Kasumi-1 (cell line): ENCODE measurements at regions not wholly inside any gene's neighbourhood (a gene's known extent, or its start where the extent isn't known, plus 50 kb on each side); places are given as distances from the start of the nearest gene placed in this dataset.
"Not testable (repeated sequence)": the region's sequence is repeated elsewhere in the genome, so short reads cannot be mapped to it uniquely, and the experiment has no call there.

Experiments used
- DNase-seq, 2 experiments: peaks; one replicate each; lab custom pipeline; 2025; lab: John Stamatoyannopoulos, UW

- DNase-seq: no peak
These were observed 349.8 kb downstream of the IPO8 start for GRCh38 chr12:30345744-30346471.

DNA sequence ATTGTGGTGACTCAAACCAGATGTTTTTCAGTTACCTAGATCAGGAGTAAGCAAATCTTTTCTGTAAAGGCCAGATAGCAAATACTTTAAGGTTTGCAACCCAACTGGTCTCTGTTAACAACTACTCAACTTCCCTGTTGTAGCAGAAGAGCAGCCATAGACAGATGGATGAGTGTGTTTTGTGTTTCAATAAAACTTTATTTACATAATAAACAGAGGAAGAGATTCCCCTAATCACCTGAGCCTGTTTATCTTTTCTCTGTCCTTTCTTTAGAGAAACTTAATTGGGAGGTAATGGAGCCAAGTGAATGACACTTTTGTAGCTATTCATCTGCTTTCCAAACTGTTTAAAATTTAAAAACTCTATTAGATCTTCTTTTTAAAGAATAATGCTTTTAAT is 365.1 kb downstream of the IPO8 start:
- DNase-seq: no peak

- no peak for DNase-seq
These were observed 366.4 kb downstream of the IPO8 start for GRCh38 chr12:30329281-30329680.

DNA sequence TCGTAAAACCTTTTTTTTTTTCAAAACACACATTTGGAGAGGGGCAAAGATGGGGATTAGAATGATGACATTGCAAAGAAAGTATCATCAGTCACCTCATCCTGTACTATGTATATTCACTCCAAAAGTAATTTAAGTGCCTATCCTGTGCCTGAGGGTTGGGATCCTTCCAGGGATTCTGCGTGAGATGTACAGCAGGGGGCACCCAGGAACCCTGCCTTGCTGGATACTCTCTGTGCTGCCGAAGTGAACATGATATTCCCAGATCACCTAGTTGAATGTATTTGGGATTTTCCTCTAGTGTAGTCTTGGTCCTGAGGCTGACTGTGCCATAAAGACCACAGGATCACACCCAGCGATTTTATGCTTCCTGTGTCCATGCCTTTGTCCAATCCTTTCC is 372.7 kb downstream of the IPO8 start:
- DNase-seq: no peak

DNA sequence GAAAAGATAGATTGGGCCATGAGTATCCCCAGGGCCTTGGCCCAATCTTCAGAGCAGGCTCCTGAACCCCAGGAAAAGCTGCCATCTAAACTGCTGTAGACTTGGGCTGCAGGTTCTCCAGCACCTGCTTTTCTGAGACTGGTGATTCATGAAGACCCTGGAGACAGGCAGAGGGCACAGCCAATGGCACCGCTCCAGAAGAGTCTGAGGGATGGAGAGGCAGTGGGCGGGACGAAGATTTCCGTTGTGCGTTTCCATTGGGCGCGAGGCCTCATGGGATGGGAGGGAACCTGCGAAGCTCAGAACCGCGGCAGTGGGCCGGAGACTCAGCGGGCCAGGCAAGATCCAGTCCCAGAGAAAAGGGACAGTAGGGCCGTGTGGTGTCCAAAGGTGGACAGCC is 375.1 kb downstream of the IPO8 start:
- DNase-seq: no peak

GRCh38 chr12:30314506-30315100 is 381.1 kb downstream of the IPO8 start:
- DNase-seq: no peak

DNA sequence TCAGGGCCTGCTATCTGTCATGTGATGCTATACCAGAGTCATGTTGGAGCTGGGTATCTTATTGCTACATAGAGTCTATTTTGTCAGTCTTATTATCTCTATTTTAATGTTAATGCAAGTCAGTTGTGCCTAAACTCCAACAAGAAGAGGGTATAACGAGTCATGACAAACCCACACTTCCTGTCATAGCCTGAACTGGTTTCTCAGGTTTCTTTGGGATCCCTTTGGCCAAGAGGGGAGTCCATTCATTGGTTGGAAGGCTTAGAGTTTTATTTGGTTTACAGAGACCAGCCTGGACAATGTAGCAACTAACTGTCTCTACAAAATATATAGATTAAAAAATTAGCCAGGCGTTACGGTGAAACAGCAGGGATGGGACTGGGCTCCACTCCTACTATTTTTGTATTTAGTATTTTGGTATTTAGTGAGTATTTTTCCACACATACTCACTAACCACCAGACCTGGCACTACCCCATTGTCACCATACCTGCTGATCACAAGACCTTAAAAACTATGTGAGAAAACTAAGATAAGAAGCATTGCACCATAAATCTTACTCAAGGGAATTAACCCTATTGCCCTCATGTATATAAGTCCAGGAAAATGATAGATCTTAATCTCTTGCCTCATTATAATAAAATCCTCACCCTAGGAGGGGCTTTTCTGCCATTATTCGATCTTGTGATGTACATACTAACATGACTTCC is 387.5 kb downstream of the IPO8 start:
- no peak for DNase-seq

DNA sequence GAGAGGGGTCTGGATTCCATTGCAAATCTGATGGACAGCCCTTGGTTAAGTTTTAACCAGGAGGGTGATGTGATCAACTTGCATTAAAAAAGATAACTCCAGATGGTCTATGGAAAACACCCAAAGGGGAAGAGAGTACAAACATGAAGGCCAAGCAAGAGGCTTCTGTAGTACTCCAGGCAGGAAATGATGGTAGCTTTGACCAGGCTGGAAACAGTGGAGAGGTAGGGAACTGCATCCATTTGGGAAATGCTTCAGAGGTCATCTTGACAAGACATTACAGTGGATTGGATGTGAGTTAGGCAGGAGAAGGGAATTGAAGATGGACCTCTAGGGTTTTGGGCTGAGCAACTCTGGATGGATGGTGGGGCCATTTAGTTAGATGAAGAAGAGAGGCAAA is 391.1 kb downstream of the IPO8 start:
- no peak for DNase-seq

DNA sequence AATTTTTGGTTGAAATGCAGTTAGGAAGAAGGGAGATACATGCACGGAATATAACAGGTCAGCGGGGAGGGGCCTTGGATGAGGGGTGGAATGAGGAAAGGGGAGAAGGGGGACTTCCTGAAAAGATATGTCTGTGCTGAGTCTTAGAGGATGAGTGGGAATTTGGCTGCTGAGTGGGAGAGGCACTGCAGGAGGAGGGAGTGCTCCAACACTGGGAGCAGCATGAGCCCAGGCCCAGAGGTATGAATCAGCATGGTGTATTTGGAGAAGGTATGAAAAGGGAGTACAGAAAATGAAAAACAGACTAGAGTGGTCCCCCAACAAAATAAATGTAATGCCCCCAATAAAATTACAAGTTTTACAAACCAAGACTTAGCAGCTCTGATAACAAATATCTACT is 394.4 kb downstream of the IPO8 start:
- DNase-seq: no peak

DNA sequence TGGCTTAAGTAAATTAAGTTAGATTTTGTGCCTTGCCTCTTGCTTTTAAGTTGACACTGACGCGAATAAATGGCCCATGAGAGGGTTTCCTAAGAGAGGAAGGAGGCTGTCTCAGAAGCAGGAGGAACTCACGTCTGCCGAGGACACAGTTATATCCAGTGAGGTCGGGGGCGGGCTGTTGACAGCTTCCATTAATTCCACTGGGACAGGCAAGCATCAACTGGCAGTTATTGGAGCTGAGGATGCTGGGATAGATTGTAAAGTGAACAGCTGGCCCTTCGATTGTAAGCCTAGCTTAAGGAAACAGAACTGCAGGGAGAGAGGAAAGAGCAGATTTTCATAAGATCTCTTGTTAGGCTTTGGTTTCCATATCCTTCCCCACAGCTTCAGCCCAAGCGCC is 399.2 kb downstream of the IPO8 start:
- DNase-seq: no peak

GRCh38 chr12:30286345-30286926 is 409.2 kb downstream of the IPO8 start:
- peak; percentile 55 to 68 for DNase-seq

- DNase-seq: no peak
These were observed 417.3 kb downstream of the IPO8 start for GRCh38 chr12:30278401-30278800.

- not testable (repeated sequence) for DNase-seq
These were observed 423.2 kb downstream of the IPO8 start for GRCh38 chr12:30272515-30272914.

DNA sequence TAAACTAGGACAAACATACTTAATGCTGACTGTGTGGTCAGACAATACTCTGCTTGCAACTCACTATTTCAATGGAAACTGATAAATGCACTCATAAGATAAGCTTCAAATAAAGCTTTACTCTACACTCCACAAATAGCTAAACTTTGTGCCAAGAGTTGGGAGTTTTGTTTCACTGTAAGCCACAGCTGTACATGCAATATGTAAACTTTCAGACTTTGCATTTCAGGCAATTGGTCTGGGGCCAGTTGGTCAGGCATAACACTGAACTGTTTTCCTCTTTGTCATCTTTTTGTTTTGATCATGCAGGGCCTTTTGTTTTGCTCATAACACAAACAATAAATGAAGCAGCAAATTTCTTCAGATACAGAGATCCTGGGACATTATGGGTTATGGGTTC is 426.2 kb downstream of the IPO8 start:
- DNase-seq: no peak

- no peak for DNase-seq
These were observed 427.6 kb downstream of the IPO8 start for GRCh38 chr12:30268041-30268440.

GRCh38 chr12:30263434-30263833 is 432.2 kb downstream of the IPO8 start:
- DNase-seq: no peak

DNA sequence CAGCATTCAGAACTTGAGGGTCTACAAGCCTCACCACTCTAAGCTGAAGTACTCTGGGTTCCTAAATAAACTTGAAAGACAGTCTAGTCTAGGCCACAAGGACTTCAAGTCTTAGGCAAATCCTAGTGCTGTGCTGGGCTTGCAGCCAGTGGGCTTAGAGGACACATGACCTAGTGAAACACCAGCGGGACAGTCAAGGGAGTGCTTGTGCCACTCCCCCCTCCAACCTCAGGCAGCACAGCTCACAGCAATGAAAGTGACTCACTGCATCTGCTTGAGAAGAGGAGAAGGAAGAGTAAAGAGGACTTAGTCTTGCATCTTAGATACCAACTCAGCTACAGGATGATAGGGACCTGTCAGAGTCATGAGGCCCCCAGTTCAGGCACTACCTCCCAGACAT is 438.1 kb downstream of the IPO8 start:
- no peak for DNase-seq

GRCh38 chr12:30251546-30251945 is 444.1 kb downstream of the IPO8 start:
- no peak for DNase-seq

DNA sequence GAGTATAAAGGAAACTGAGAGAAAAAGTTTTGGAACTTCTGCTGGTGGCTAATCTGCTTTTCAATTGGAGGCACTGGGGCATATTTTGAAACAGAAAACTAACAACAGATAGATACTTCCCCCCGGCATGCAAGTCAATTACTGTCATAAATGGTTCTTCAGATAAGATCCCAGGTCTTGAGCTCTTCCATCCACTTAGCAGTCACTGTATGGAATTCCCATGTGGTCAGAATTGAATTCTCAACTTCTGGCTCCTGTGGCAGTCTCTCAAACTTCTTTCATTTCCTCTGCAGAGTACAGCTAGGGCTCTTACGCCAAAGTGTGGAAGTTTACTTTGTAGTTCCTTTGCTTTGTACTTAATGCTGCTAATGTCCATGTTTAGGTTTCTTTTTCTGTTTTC is 452.2 kb downstream of the IPO8 start:
- no peak for DNase-seq

GRCh38 chr12:30219047-30219446 is 435.3 kb upstream of the TMTC1 start:
- no peak for DNase-seq

GRCh38 chr12:30218073-30218472 is 434.3 kb upstream of the TMTC1 start:
- DNase-seq: no peak

GRCh38 chr12:30213166-30213565 is 429.4 kb upstream of the TMTC1 start:
- no peak for DNase-seq

GRCh38 chr12:30211743-30212142 is 428.0 kb upstream of the TMTC1 start:
- DNase-seq: no peak
